Keratinocyte (primary cell): ENCODE measurements at regions not wholly inside any gene's neighbourhood (a gene's known extent, or its start where the extent isn't known, plus 50 kb on each side); places are given as distances from the start of the nearest gene placed in this dataset.

Experiments
- DNase-seq: peaks from one replicate; pipeline ENCODE4 v3.0.0-alpha.2; 2011; ENCODE audit warnings: low read depth, missing footprints, low spot score
- FAIRE-seq: peaks from 2 replicates; lab custom pipeline; 2011; peaks lifted over from hg19 to GRCh38; lab: Jason Lieb, UNC
- H2AFZ ChIP-seq: 2 replicates; pipeline ENCODE4 v1.6.0; 2012; ENCODE audit warnings: low read length, control low read depth, inconsistent platforms; ENCODE audit not compliant: control insufficient read depth
- H3K27ac ChIP-seq: 2 replicates; pipeline ENCODE4 v1.5.1; 2011; ENCODE audit warnings: low read length; ENCODE audit not compliant: control insufficient read depth, insufficient read depth
- H3K27me3 ChIP-seq: 3 replicates; pipeline ENCODE4 v1.6.0; 2011; ENCODE audit warnings: low read length; ENCODE audit not compliant: control insufficient read depth, insufficient read depth; ENCODE audit errors: extremely low read depth
- H3K36me3 ChIP-seq, 2 experiments: 2 replicates in 1 of 2; 3 replicates in 1 of 2; pipeline ENCODE4 v1.5.1; 2011; ENCODE audit warnings: low read length in 2 of 2, mild to moderate bottlenecking in 1 of 2; ENCODE audit not compliant: control insufficient read depth in 2 of 2, insufficient read depth in 2 of 2; ENCODE audit errors: extremely low read depth in 1 of 2
- H3K4me1 ChIP-seq: 3 replicates; pipeline ENCODE4 v1.5.1; 2011; ENCODE audit warnings: low read length; ENCODE audit not compliant: control insufficient read depth, insufficient read depth; ENCODE audit errors: extremely low read depth
- H3K4me2 ChIP-seq: 3 replicates; pipeline ENCODE4 v1.6.0; 2011; ENCODE audit warnings: low read depth, low read length; ENCODE audit not compliant: control insufficient read depth, insufficient read depth; ENCODE audit errors: extremely low read depth
- H3K4me3 ChIP-seq, 3 experiments: fragments of 200-600 bp in 1 of 3; sonication (generic) in 1 of 3; 2 replicates in 2 of 3; 3 replicates in 1 of 3; pipeline ENCODE4 v1.5.1; 2011 to 2016; ENCODE audit warnings: low read length in 3 of 3, mild to moderate bottlenecking in 3 of 3, control low read depth in 2 of 3, inconsistent platforms in 1 of 3, low read depth in 1 of 3, mixed read lengths in 1 of 3, mixed run types in 1 of 3, moderate library complexity in 1 of 3; ENCODE audit not compliant: control insufficient read depth in 2 of 3, insufficient read depth in 2 of 3; ENCODE audit errors: extremely low read depth in 1 of 3
- H3K79me2 ChIP-seq: 2 replicates; pipeline ENCODE4 v1.6.0; 2012; ENCODE audit warnings: low read length; ENCODE audit not compliant: control insufficient read depth, insufficient read depth
- H3K9ac ChIP-seq: 3 replicates; pipeline ENCODE4 v1.6.0; 2011; ENCODE audit warnings: low read length; ENCODE audit not compliant: control insufficient read depth, insufficient read depth; ENCODE audit errors: extremely low read depth
- H3K9me1 ChIP-seq: 3 replicates; pipeline ENCODE4 v1.6.0; 2011; ENCODE audit warnings: low read length; ENCODE audit not compliant: control insufficient read depth, insufficient read depth; ENCODE audit errors: extremely low read depth
- H3K9me3 ChIP-seq: 2 replicates; pipeline ENCODE4 v1.5.1; 2012; ENCODE audit warnings: low read depth, low read length; ENCODE audit not compliant: control insufficient read depth
- H4K20me1 ChIP-seq: 3 replicates; pipeline ENCODE4 v1.6.0; 2011; ENCODE audit warnings: low read length; ENCODE audit not compliant: control insufficient read depth, insufficient read depth; ENCODE audit errors: extremely low read depth
- EZH2 ChIP-seq: IDR thresholded peaks from one replicate; pipeline ENCODE4 v1.6.1; 2012; ENCODE audit warnings: inconsistent platforms, mild to moderate bottlenecking, low read length, moderate library complexity
- dilution Hi-C: fragments of 300-500 bp; cut with MboI; formaldehyde crosslinking; loops from one replicate; pipeline ENCODE4 v1.7.0; 2020; ENCODE audit warnings: low sequenced_read_pairs; ENCODE audit not compliant: extremely low pct_ligation_motif_present
- TF ChIP-seq, protein P1 (sequence below), 3 experiments: IDR thresholded peaks in 1 of 3; conservative IDR thresholded peaks in 1 of 3; optimal IDR thresholded peaks in 1 of 3; 2 replicates in 2 of 3; 3 replicates in 1 of 3; pipeline versions ENCODE3 to v1.5.1; 2011; ENCODE audit warnings: low read length in 3 of 3, mild to moderate bottlenecking in 3 of 3, moderate library complexity in 2 of 3, control low read depth in 1 of 3, inconsistent platforms in 1 of 3; ENCODE audit not compliant: insufficient read depth in 2 of 3; ENCODE audit errors: extremely low read depth in 1 of 3

DNA sequence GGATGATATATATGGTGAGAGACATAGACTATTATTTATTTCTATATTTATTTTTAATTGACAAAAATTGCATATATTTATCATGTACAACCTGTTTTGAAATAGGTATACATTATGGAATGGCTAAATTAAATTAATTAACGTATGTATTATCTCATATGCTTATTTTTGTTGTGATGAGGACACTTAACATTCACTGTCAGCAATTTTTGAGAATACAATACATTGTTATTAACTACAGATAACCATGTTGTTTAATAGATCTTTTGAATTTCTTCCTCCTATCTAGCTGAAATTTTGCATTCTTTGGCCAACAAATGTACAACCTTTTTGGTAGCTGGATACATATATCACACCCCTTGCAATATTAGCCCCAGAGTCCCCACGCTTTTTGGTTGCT, 110.7 kb upstream of the CITED2 start:
- H3K4me1 ChIP-seq = no peaks in the 10 kb centered on the region
- no peak overlapping the region for H3K4me3 ChIP-seq
- dilution Hi-C loops = no loop called here
- H3K36me3 ChIP-seq = no peaks in the 10 kb centered on the region
- H3K27me3 ChIP-seq = no peaks in the 10 kb centered on the region
- H4K20me1 ChIP-seq = no peaks in the 10 kb centered on the region
- no peak overlapping the region for H3K27ac ChIP-seq
- DNase-seq (no peak), FAIRE-seq (no peak)
- no peaks in the 10 kb centered on the region for H3K9me3 ChIP-seq
- no peak overlapping the region for H3K4me2 ChIP-seq
- no peaks in the 10 kb centered on the region for H3K79me2 ChIP-seq
- no peak overlapping the region for H2AFZ ChIP-seq
- no peak overlapping the region for H3K9ac ChIP-seq
- TF ChIP-seq, protein P1, sequence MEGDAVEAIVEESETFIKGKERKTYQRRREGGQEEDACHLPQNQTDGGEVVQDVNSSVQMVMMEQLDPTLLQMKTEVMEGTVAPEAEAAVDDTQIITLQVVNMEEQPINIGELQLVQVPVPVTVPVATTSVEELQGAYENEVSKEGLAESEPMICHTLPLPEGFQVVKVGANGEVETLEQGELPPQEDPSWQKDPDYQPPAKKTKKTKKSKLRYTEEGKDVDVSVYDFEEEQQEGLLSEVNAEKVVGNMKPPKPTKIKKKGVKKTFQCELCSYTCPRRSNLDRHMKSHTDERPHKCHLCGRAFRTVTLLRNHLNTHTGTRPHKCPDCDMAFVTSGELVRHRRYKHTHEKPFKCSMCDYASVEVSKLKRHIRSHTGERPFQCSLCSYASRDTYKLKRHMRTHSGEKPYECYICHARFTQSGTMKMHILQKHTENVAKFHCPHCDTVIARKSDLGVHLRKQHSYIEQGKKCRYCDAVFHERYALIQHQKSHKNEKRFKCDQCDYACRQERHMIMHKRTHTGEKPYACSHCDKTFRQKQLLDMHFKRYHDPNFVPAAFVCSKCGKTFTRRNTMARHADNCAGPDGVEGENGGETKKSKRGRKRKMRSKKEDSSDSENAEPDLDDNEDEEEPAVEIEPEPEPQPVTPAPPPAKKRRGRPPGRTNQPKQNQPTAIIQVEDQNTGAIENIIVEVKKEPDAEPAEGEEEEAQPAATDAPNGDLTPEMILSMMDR (optimal IDR thresholded peaks at IDR 0.05 in 1 of 3, IDR thresholded peaks at IDR 0.05 in 1 of 3, conservative IDR thresholded peaks at IDR 0.05 in 1 of 3; ENCODE audit: extremely low read depth in 1 of 3, insufficient read depth in 2 of 3, low read length in 3 of 3) = no peak
- no peak for TF ChIP-seq EZH2
- H3K9me1 ChIP-seq = no peaks in the 10 kb centered on the region

GRCh38 chr6:139483079-139483478, 108.6 kb upstream of the CITED2 start:
- Histone ChIP-seq H2AFZ (no peak overlapping the region), H3K4me1 (no peaks in the 10 kb centered on the region), H3K79me2 (no peaks in the 10 kb centered on the region), H3K36me3 (no peaks in the 10 kb centered on the region), H3K27ac (no peak overlapping the region), H3K9me1 (no peaks in the 10 kb centered on the region), H3K4me2 (no peak overlapping the region), H3K4me3 (no peak overlapping the region), H3K9ac (no peak overlapping the region), H3K27me3 (no peaks in the 10 kb centered on the region), H4K20me1 (no peaks in the 10 kb centered on the region), H3K9me3 (no peaks in the 10 kb centered on the region)
- DNase-seq (no peak), FAIRE-seq (no peak)
- TF ChIP-seq, protein P1 (optimal IDR thresholded peaks at IDR 0.05 in 1 of 3, IDR thresholded peaks at IDR 0.05 in 1 of 3, conservative IDR thresholded peaks at IDR 0.05 in 1 of 3; ENCODE audit: extremely low read depth in 1 of 3, insufficient read depth in 2 of 3, low read length in 3 of 3) = no peak
- TF ChIP-seq EZH2 = no peak
- dilution Hi-C loops = no loop called here
